ENCODE measurements at regions not wholly inside any gene's neighbourhood (a gene's known extent, or its start where the extent isn't known, plus 50 kb on each side); places are given as distances from the start of the nearest gene placed in this dataset.

- DNase-seq (ENCODE audit: low read depth) = no peak
- no peak overlapping the region for H3K4me3 ChIP-seq (ENCODE audit: low read depth, low read length)
- TF ChIP-seq CTCF (conservative IDR thresholded peaks at IDR 0.05; ENCODE audit: low read depth, low read length) = no peak
These were observed 70.3 kb upstream of the NEURL1B start for GRCh38 chr5:172570594-172571334.

- H3K4me3 ChIP-seq (ENCODE audit: low read depth, low read length) = no peak overlapping the region
- no peak for TF ChIP-seq CTCF (conservative IDR thresholded peaks at IDR 0.05; ENCODE audit: low read depth, low read length)
- no peak for DNase-seq (ENCODE audit: low read depth)
These were observed 71.1 kb upstream of the NEURL1B start for GRCh38 chr5:172569861-172570558.

- no peak for TF ChIP-seq CTCF (conservative IDR thresholded peaks at IDR 0.05; ENCODE audit: low read depth, low read length)
- no peak overlapping the region for H3K4me3 ChIP-seq (ENCODE audit: low read depth, low read length)
- no peak for DNase-seq (ENCODE audit: low read depth)
These were observed 72.7 kb upstream of the NEURL1B start for GRCh38 chr5:172568308-172568910.

DNA sequence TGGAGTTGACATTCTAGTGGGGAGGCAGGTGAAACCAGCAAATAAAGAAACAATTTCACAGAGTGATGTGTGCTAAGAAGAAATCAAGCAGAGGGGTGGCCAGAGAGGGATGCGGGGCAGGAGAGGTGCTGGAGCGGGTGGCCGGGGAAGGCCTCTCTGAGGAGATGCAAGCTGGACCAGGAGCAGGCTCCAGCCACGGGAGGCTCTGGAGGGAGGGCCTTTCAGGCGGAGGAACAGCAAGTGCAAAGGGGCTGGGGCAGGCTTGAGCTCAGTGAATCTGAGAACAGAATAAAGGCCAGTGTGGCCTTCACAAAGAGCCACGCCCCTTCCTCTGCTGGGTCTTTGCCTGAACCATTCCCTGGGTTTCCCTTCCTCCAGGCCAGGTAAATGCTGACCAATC lies 73.2 kb upstream of the NEURL1B start:
- TF ChIP-seq CTCF (conservative IDR thresholded peaks at IDR 0.05; ENCODE audit: low read depth, low read length) = no peak
- H3K4me3 ChIP-seq (ENCODE audit: low read depth, low read length) = no peak overlapping the region
- no peak for DNase-seq (ENCODE audit: low read depth)

- no peak overlapping the region for H3K4me3 ChIP-seq (ENCODE audit: low read depth, low read length)
- no peak for TF ChIP-seq CTCF (conservative IDR thresholded peaks at IDR 0.05; ENCODE audit: low read depth, low read length)
- no peak for DNase-seq (ENCODE audit: low read depth)
These were observed 73.8 kb upstream of the NEURL1B start for GRCh38 chr5:172567294-172567693.

DNA sequence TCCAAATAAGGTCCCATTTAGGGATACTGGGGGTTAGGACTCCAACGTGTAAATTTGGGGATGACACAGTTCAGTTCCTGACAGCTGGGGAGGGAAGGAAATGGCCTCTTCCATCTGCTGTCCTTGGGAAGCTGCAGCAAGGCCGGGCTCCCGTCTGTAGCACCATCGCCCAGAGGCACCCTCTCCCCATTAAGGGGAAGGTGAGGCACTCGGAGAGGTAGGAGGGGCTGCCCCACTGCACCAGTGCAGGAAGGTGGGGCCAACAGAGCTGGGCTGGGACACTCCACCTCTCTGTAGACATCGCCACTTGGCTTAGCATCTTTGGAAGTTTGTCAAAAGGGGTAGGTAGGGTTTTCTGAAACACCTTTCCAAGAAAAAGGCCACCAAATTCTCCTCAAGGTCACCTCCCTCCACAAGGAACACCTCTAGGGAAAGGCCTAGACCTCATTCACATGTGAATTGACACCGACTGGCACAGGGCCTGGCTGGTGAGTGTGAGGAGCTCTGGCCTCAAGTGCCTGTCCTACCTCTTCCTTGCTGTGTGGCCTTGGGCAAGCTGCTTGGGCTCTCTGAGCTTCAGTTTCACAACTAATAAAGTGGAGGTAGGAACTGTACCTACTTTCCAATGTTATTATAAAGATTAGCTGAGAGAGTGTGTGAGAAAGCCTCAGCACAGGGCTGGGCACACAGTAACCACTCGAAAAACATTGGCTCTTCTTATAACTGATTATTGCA lies 75.0 kb upstream of the NEURL1B start:
- TF ChIP-seq CTCF (conservative IDR thresholded peaks at IDR 0.05; ENCODE audit: low read depth, low read length) = no peak
- no peak overlapping the region for H3K4me3 ChIP-seq (ENCODE audit: low read depth, low read length)
- no peak for DNase-seq (ENCODE audit: low read depth)
